Fibroblast of lung (primary cell): ENCODE measurements at regions not wholly inside any gene's neighbourhood (a gene's known extent, or its start where the extent isn't known, plus 50 kb on each side); places are given as distances from the start of the nearest gene placed in this dataset.

Experiments used
- DNase-seq, 2 donors: peaks; one replicate each; pipeline versions ENCODE4 v3.0.0 to v3.0.0-alpha.2; 2010; ENCODE audit warnings: low read depth in 2 of 2
- H2AFZ ChIP-seq: 2 replicates; pipeline ENCODE4 v1.5.1; 2012; ENCODE audit warnings: low read length, control low read depth, inconsistent platforms
- H3K27ac ChIP-seq: 2 replicates; pipeline ENCODE4 v1.5.1; 2011; ENCODE audit warnings: low read length, control low read depth; ENCODE audit not compliant: insufficient read depth
- H3K27me3 ChIP-seq: 2 replicates; pipeline ENCODE4 v1.5.1; 2011; ENCODE audit warnings: mild to moderate bottlenecking, low read length; ENCODE audit not compliant: control insufficient read depth, insufficient read depth
- H3K36me3 ChIP-seq: 2 replicates; pipeline ENCODE4 v1.5.1; 2011; ENCODE audit warnings: low read length; ENCODE audit not compliant: control insufficient read depth, insufficient read depth
- H3K4me1 ChIP-seq: 2 replicates; pipeline ENCODE4 v1.5.1; 2011; ENCODE audit warnings: low read length; ENCODE audit not compliant: control insufficient read depth, insufficient read depth; ENCODE audit errors: extremely low read depth
- H3K4me2 ChIP-seq: 2 replicates; pipeline ENCODE4 v1.5.1; 2011; ENCODE audit warnings: low read length, control low read depth; ENCODE audit not compliant: insufficient read depth; ENCODE audit errors: extremely low read depth
- H3K4me3 ChIP-seq, 4 experiments: fragments of 200-600 bp in 1 of 4; sonication (generic) in 1 of 4; replicated peaks in 1 of 4; 2 replicates each; pipeline ENCODE4 v1.5.1; 2011 to 2016; ENCODE audit warnings: low read length in 4 of 4, low read depth in 3 of 4, mild to moderate bottlenecking in 3 of 4, control low read depth in 2 of 4, inconsistent platforms in 1 of 4, mixed read lengths in 1 of 4; ENCODE audit not compliant: insufficient read depth in 1 of 4; ENCODE audit errors: control extremely low read depth in 1 of 4
- H3K79me2 ChIP-seq: 2 replicates; pipeline ENCODE4 v1.5.1; 2012; ENCODE audit warnings: mild to moderate bottlenecking, low read length, inconsistent platforms; ENCODE audit not compliant: control insufficient read depth, insufficient read depth
- H3K9ac ChIP-seq: 2 replicates; pipeline ENCODE4 v1.5.1; 2011; ENCODE audit warnings: mild to moderate bottlenecking, low read length, control low read depth; ENCODE audit not compliant: insufficient read depth
- H3K9me3 ChIP-seq: 2 replicates; pipeline ENCODE4 v1.5.1; 2012; ENCODE audit warnings: low read depth, low read length; ENCODE audit not compliant: control insufficient read depth, insufficient read depth
- H4K20me1 ChIP-seq: 2 replicates; pipeline ENCODE4 v1.5.1; 2011; ENCODE audit warnings: low read length; ENCODE audit not compliant: control insufficient read depth, insufficient read depth; ENCODE audit errors: extremely low read depth
- EZH2 ChIP-seq: IDR thresholded peaks from 2 replicates; pipeline ENCODE4 v1.5.1; 2012; ENCODE audit warnings: low read length, control low read depth, mild to moderate bottlenecking; ENCODE audit errors: missing control alignments
- TF ChIP-seq, protein P1 (sequence below), 2 donors: IDR thresholded peaks in 1 of 2; conservative IDR thresholded peaks in 1 of 2; 1 replicate in 1 of 2; 2 replicates in 1 of 2; pipeline ENCODE4 v1.5.1; 2011 to 2012; ENCODE audit warnings: low read length in 2 of 2, control low read depth in 1 of 2, inconsistent platforms in 1 of 2, low read depth in 1 of 2, mild to moderate bottlenecking in 1 of 2

- TF ChIP-seq, protein P1, sequence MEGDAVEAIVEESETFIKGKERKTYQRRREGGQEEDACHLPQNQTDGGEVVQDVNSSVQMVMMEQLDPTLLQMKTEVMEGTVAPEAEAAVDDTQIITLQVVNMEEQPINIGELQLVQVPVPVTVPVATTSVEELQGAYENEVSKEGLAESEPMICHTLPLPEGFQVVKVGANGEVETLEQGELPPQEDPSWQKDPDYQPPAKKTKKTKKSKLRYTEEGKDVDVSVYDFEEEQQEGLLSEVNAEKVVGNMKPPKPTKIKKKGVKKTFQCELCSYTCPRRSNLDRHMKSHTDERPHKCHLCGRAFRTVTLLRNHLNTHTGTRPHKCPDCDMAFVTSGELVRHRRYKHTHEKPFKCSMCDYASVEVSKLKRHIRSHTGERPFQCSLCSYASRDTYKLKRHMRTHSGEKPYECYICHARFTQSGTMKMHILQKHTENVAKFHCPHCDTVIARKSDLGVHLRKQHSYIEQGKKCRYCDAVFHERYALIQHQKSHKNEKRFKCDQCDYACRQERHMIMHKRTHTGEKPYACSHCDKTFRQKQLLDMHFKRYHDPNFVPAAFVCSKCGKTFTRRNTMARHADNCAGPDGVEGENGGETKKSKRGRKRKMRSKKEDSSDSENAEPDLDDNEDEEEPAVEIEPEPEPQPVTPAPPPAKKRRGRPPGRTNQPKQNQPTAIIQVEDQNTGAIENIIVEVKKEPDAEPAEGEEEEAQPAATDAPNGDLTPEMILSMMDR (conservative IDR thresholded peaks at IDR 0.05 in 1 of 2, IDR thresholded peaks at IDR 0.05 in 1 of 2; ENCODE audit: low read depth in 1 of 2, low read length in 2 of 2), result no peak
- no peak for TF ChIP-seq EZH2
- Histone ChIP-seq H3K9me3 (no peaks in the 10 kb centered on the region), H3K27me3 (no peaks in the 10 kb centered on the region), H3K27ac (no peak overlapping the region), H4K20me1 (no peaks in the 10 kb centered on the region), H2AFZ (no peak overlapping the region), H3K4me1 (no peaks in the 10 kb centered on the region), H3K36me3 (no peaks in the 10 kb centered on the region), H3K9ac (no peak overlapping the region), H3K4me2 (no peak overlapping the region), H3K4me3 (no peak overlapping the region), H3K79me2 (no peaks in the 10 kb centered on the region)
- DNase-seq, result no peak
These were observed 608.9 kb upstream of the ID2 start for GRCh38 chr2:8072907-8073306.

GRCh38 chr2:8073916-8074315 is 607.9 kb upstream of the ID2 start:
- no peaks in the 10 kb centered on the region for H3K36me3 ChIP-seq

GRCh38 chr2:8076448-8077342 is 605.2 kb upstream of the ID2 start:
- Histone ChIP-seq H3K36me3 (no peaks in the 10 kb centered on the region), H3K79me2 (no peaks in the 10 kb centered on the region), H3K4me2 (no peak overlapping the region), H4K20me1 (no peaks in the 10 kb centered on the region), H3K4me1 (no peaks in the 10 kb centered on the region), H3K9ac (no peak overlapping the region), H3K27ac (no peak overlapping the region), H3K4me3 (no peak overlapping the region), H3K9me3 (no peaks in the 10 kb centered on the region), H3K27me3 (no peaks in the 10 kb centered on the region), H2AFZ (no peak overlapping the region)
- DNase-seq, result no peak
- TF ChIP-seq, protein P1 (conservative IDR thresholded peaks at IDR 0.05 in 1 of 2, IDR thresholded peaks at IDR 0.05 in 1 of 2; ENCODE audit: low read depth in 1 of 2, low read length in 2 of 2), result no peak
- no peak for TF ChIP-seq EZH2

More at GRCh38 chr2:8073916-8074315, 607.9 kb upstream of the ID2 start:
- Histone ChIP-seq H2AFZ (no peak overlapping the region), H3K9me3 (no peaks in the 10 kb centered on the region), H3K4me1 (no peaks in the 10 kb centered on the region), H3K79me2 (no peaks in the 10 kb centered on the region), H3K9ac (no peak overlapping the region), H3K4me2 (no peak overlapping the region), H3K27ac (no peak overlapping the region), H3K4me3 (no peak overlapping the region), H4K20me1 (no peaks in the 10 kb centered on the region), H3K27me3 (no peaks in the 10 kb centered on the region)
- TF ChIP-seq, protein P1 (conservative IDR thresholded peaks at IDR 0.05 in 1 of 2, IDR thresholded peaks at IDR 0.05 in 1 of 2; ENCODE audit: low read depth in 1 of 2, low read length in 2 of 2), result no peak
- TF ChIP-seq EZH2, result no peak
- no peak for DNase-seq
